CD8-positive, alpha-beta memory T cell (primary cell): ENCODE measurements at regions not wholly inside any gene's neighbourhood (a gene's known extent, or its start where the extent isn't known, plus 50 kb on each side); places are given as distances from the start of the nearest gene placed in this dataset.
"Not testable (repeated sequence)": the region's sequence is repeated elsewhere in the genome, so short reads cannot be mapped to it uniquely, and the experiment has no call there.

Experiments used
- CTCF ChIA-PET: fragments of 350-600 bp; sonication (Branson Sonifier 250); formaldehyde crosslinking; loops from one replicate; lab custom pipeline; 2021; ENCODE audit warnings: antibody characterized with exemption; lab: Charles Lee
- POLR2A ChIA-PET: fragments of 350-600 bp; sonication (Branson Sonifier 250); formaldehyde crosslinking; loops from one replicate; lab custom pipeline; 2021; ENCODE audit warnings: antibody characterized with exemption; lab: Charles Lee
- DNase-seq, 5 donors: peaks; one replicate each; pipeline versions ENCODE4 v3.0.0 to v3.0.0-alpha.2; 2020 to 2022; ENCODE audit warnings: mixed read lengths in 1 of 5
- H3K27ac ChIP-seq: one replicate; pipeline ENCODE4 v1.7.0; 2013; ENCODE audit warnings: low read depth, mild to moderate bottlenecking, low read length, moderate library complexity
- H3K27me3 ChIP-seq: 2 replicates; pipeline ENCODE4 v1.7.0; 2013; ENCODE audit warnings: low read length, mild to moderate bottlenecking; ENCODE audit not compliant: insufficient read depth, poor library complexity, severe bottlenecking
- H3K36me3 ChIP-seq: 2 replicates; pipeline ENCODE4 v1.7.0; 2013; ENCODE audit warnings: mild to moderate bottlenecking, low read length, moderate library complexity; ENCODE audit not compliant: insufficient read depth
- H3K4me1 ChIP-seq: 2 replicates; pipeline ENCODE4 v1.7.0; 2013; ENCODE audit warnings: mild to moderate bottlenecking, low read length, moderate library complexity; ENCODE audit not compliant: insufficient read depth
- H3K4me3 ChIP-seq: 2 replicates; pipeline ENCODE4 v1.7.0; 2013; ENCODE audit warnings: mild to moderate bottlenecking, low read length
- H3K9me3 ChIP-seq: 2 replicates; pipeline ENCODE4 v1.7.0; 2013; ENCODE audit warnings: mild to moderate bottlenecking, low read length
- H3K27ac Mint-ChIP-seq, 8 donors: one replicate each; pipeline ENCODE4 v1.8.0; 2020 to 2021; ENCODE audit warnings: mixed read lengths in 8 of 8, mild to moderate bottlenecking in 6 of 8, inconsistent platforms in 3 of 8, moderate library complexity in 3 of 8
- H3K27me3 Mint-ChIP-seq, 2 donors: one replicate each; pipeline ENCODE4 v1.8.0; 2020 to 2021; ENCODE audit warnings: mixed read lengths in 2 of 2, mild to moderate bottlenecking in 1 of 2, moderate library complexity in 1 of 2
- H3K36me3 Mint-ChIP-seq, 3 donors: one replicate each; pipeline ENCODE4 v1.8.0; 2020 to 2021; ENCODE audit warnings: mixed read lengths in 3 of 3, inconsistent platforms in 1 of 3, mild to moderate bottlenecking in 1 of 3
- H3K4me1 Mint-ChIP-seq, 3 donors: one replicate each; pipeline ENCODE4 v1.8.0; 2020 to 2021; ENCODE audit warnings: mixed read lengths in 3 of 3, inconsistent platforms in 1 of 3, mild to moderate bottlenecking in 1 of 3
- H3K4me3 Mint-ChIP-seq, 7 donors: one replicate each; pipeline ENCODE4 v1.8.0; 2020 to 2021; ENCODE audit warnings: mixed read lengths in 7 of 7, mild to moderate bottlenecking in 6 of 7, moderate library complexity in 4 of 7, inconsistent platforms in 2 of 7
- H3K9me3 Mint-ChIP-seq, 5 donors: one replicate each; pipeline ENCODE4 v1.8.0; 2020 to 2022; ENCODE audit warnings: mixed read lengths in 5 of 5, mild to moderate bottlenecking in 3 of 5, moderate library complexity in 2 of 5, inconsistent platforms in 1 of 5

GRCh38 chr13:50535050-50535449 is 308.4 kb downstream of the DLEU7 start:
- H3K4me3 Mint-ChIP-seq, result no peak overlapping the region
- CTCF ChIA-PET, result no interaction called here

GRCh38 chr13:50537029-50537428 is 306.5 kb downstream of the DLEU7 start:
- Mint-ChIP-seq H3K36me3 (peaks cover 6 to 42% (median 6%) of the 10 kb centered on the region in 3 donors), H3K27me3 (peaks cover 3 to 5% of the 10 kb centered on the region in 2 donors), H3K9me3 (peaks cover 31 to 48% (median 40%) of the 10 kb centered on the region in 5 donors), H3K4me1 (no peaks in the 10 kb centered on the region), H3K27ac (no peak overlapping the region), H3K4me3 (no peak overlapping the region)
- H3K4me3 ChIP-seq, result no peak overlapping the region
- DNase-seq, result no peak
- no peaks in the 10 kb centered on the region for H3K36me3 ChIP-seq
- H3K27me3 ChIP-seq, result no peaks in the 10 kb centered on the region
- POLR2A ChIA-PET, result no interaction called here
- CTCF ChIA-PET, result interaction anchor here (1.0 kb wide), 1 partner anchor 540 kb away, joined by 3 read pairs; the partner anchor contains the start of gene TRIM13
- H3K27ac ChIP-seq, result no peak overlapping the region
- peaks cover 24% of the 10 kb centered on the region for H3K9me3 ChIP-seq
- H3K4me1 ChIP-seq, result no peaks in the 10 kb centered on the region

More at GRCh38 chr13:50535050-50535449, 308.4 kb downstream of the DLEU7 start:
- H3K9me3 Mint-ChIP-seq, result peaks cover 31 to 48% (median 40%) of the 10 kb centered on the region in 5 donors
- peaks cover 24% of the 10 kb centered on the region for H3K9me3 ChIP-seq
- no peak overlapping the region for H3K27ac ChIP-seq
- H3K27me3 Mint-ChIP-seq, result peaks cover 0 to 2% of the 10 kb centered on the region in 2 donors
- no peaks in the 10 kb centered on the region for H3K4me1 ChIP-seq
- POLR2A ChIA-PET, result no interaction called here
- no peak overlapping the region for H3K4me3 ChIP-seq
- H3K27ac Mint-ChIP-seq, result no peak overlapping the region
- no peaks in the 10 kb centered on the region for H3K27me3 ChIP-seq
- no peaks in the 10 kb centered on the region for H3K36me3 ChIP-seq
- H3K36me3 Mint-ChIP-seq, result peaks cover 6 to 42% (median 6%) of the 10 kb centered on the region in 3 donors
- DNase-seq, result no peak
- H3K4me1 Mint-ChIP-seq, result no peaks in the 10 kb centered on the region

- Mint-ChIP-seq H3K27me3 (peaks cover 2 to 6% of the 10 kb centered on the region in 2 donors), H3K9me3 (peaks cover 28 to 39% (median 35%) of the 10 kb centered on the region in 5 donors), H3K4me3 (no peak overlapping the region), H3K4me1 (no peaks in the 10 kb centered on the region), H3K36me3 (peaks cover 4 to 35% (median 6%) of the 10 kb centered on the region in 3 donors), H3K27ac (no peak overlapping the region)
- Histone ChIP-seq H3K27ac (no peak overlapping the region), H3K9me3 (peaks cover 21% of the 10 kb centered on the region), H3K4me3 (no peak overlapping the region), H3K4me1 (no peaks in the 10 kb centered on the region), H3K27me3 (no peaks in the 10 kb centered on the region), H3K36me3 (no peaks in the 10 kb centered on the region)
- ChIA-PET POLR2A (no interaction called here), CTCF (no interaction called here)
- DNase-seq, result no peak
These were observed 303.5 kb downstream of the DLEU7 start for GRCh38 chr13:50539791-50540530.

GRCh38 chr13:50543141-50543540 is 300.4 kb downstream of the DLEU7 start:
- ChIA-PET CTCF (no interaction called here), POLR2A (no interaction called here)
- peaks cover 10 to 17% (median 11%) of the 10 kb centered on the region in 5 donors for H3K9me3 Mint-ChIP-seq
- H3K27me3 Mint-ChIP-seq, result peaks cover 2 to 6% of the 10 kb centered on the region in 2 donors
- Histone ChIP-seq H3K9me3 (no peaks in the 10 kb centered on the region), H3K27me3 (no peaks in the 10 kb centered on the region), H3K4me1 (no peaks in the 10 kb centered on the region), H3K27ac (no peak overlapping the region), H3K36me3 (no peaks in the 10 kb centered on the region), H3K4me3 (no peak overlapping the region)
- H3K36me3 Mint-ChIP-seq, result peaks cover 4 to 17% (median 5%) of the 10 kb centered on the region in 3 donors
- DNase-seq, result no peak
- H3K27ac Mint-ChIP-seq, result no peak overlapping the region
- H3K4me1 Mint-ChIP-seq, result no peaks in the 10 kb centered on the region
- H3K4me3 Mint-ChIP-seq, result no peak overlapping the region

GRCh38 chr13:50543782-50544181 is 299.7 kb downstream of the DLEU7 start:
- Histone ChIP-seq H3K4me3 (no peak overlapping the region), H3K27ac (no peak overlapping the region), H3K9me3 (no peaks in the 10 kb centered on the region), H3K27me3 (no peaks in the 10 kb centered on the region), H3K36me3 (no peaks in the 10 kb centered on the region), H3K4me1 (no peaks in the 10 kb centered on the region)
- no peaks in the 10 kb centered on the region for H3K4me1 Mint-ChIP-seq
- DNase-seq, result no peak
- H3K36me3 Mint-ChIP-seq, result peaks cover 3 to 13% (median 5%) of the 10 kb centered on the region in 3 donors
- POLR2A ChIA-PET, result no interaction called here
- CTCF ChIA-PET, result no interaction called here
- no peak overlapping the region for H3K4me3 Mint-ChIP-seq
- H3K27me3 Mint-ChIP-seq, result peaks cover 2 to 6% of the 10 kb centered on the region in 2 donors
- no peak overlapping the region for H3K27ac Mint-ChIP-seq
- H3K9me3 Mint-ChIP-seq, result peaks cover 4 to 11% (median 5%) of the 10 kb centered on the region in 5 donors

GRCh38 chr13:50544211-50544610 is 299.3 kb downstream of the DLEU7 start:
- H3K27me3 ChIP-seq, result no peaks in the 10 kb centered on the region
- H3K27ac ChIP-seq, result no peak overlapping the region
- peaks cover under 1 to 7% (median under 1%) of the 10 kb centered on the region in 5 donors for H3K9me3 Mint-ChIP-seq
- H3K4me1 ChIP-seq, result no peaks in the 10 kb centered on the region
- no peaks in the 10 kb centered on the region for H3K9me3 ChIP-seq
- no peak overlapping the region for H3K4me3 Mint-ChIP-seq
- no peak overlapping the region for H3K4me3 ChIP-seq
- POLR2A ChIA-PET, result no interaction called here
- DNase-seq, result no peak
- no peaks in the 10 kb centered on the region for H3K4me1 Mint-ChIP-seq
- peaks cover 2 to 6% of the 10 kb centered on the region in 2 donors for H3K27me3 Mint-ChIP-seq
- H3K27ac Mint-ChIP-seq, result no peak overlapping the region
- H3K36me3 ChIP-seq, result no peaks in the 10 kb centered on the region
- H3K36me3 Mint-ChIP-seq, result peaks cover 0 to 8% (median 5%) of the 10 kb centered on the region in 3 donors
- CTCF ChIA-PET, result no interaction called here

- H3K27me3 Mint-ChIP-seq, DNase-seq, H3K9me3 Mint-ChIP-seq, H3K4me1 ChIP-seq, POLR2A ChIA-PET, H3K27ac ChIP-seq, H3K36me3 Mint-ChIP-seq, H3K36me3 ChIP-seq, H3K4me3 Mint-ChIP-seq, H3K4me1 Mint-ChIP-seq, H3K9me3 ChIP-seq, H3K4me3 ChIP-seq, H3K27ac Mint-ChIP-seq, H3K27me3 ChIP-seq, CTCF ChIA-PET: not testable (repeated sequence)
These were observed 296.3 kb downstream of the DLEU7 start for GRCh38 chr13:50547175-50547574.

- no peaks in the 10 kb centered on the region for H3K27me3 Mint-ChIP-seq
- POLR2A ChIA-PET, result no interaction called here
- CTCF ChIA-PET, result no interaction called here
These were observed 294.9 kb downstream of the DLEU7 start for GRCh38 chr13:50548586-50548985.

More at GRCh38 chr13:50548586-50548985, 294.9 kb downstream of the DLEU7 start:
- Mint-ChIP-seq H3K4me1 (no peaks in the 10 kb centered on the region), H3K36me3 (peaks cover 0 to 8% (median 5%) of the 10 kb centered on the region in 3 donors), H3K4me3 (no peak overlapping the region), H3K9me3 (peaks cover 0 to 2% (median 0%) of the 10 kb centered on the region in 5 donors), H3K27ac (no peak overlapping the region)
- Histone ChIP-seq H3K4me3 (no peak overlapping the region), H3K27ac (no peak overlapping the region), H3K9me3 (no peaks in the 10 kb centered on the region), H3K36me3 (no peaks in the 10 kb centered on the region), H3K4me1 (no peaks in the 10 kb centered on the region), H3K27me3 (no peaks in the 10 kb centered on the region)
- no peak for DNase-seq
